AG04449 (cell line): ENCODE measurements at regions not wholly inside any gene's neighbourhood (a gene's known extent, or its start where the extent isn't known, plus 50 kb on each side); places are given as distances from the start of the nearest gene placed in this dataset.

Experiments used
- CTCF ChIA-PET: fragments of 350-600 bp; formaldehyde crosslinking; extraction: SDS; loops from one replicate; lab custom pipeline; 2021; ENCODE audit warnings: antibody characterized with exemption; lab: Yijun Ruan, JAX
- POLR2A ChIA-PET: fragments of 400-600, 350-600 bp; formaldehyde crosslinking; extraction: SDS; loops from one replicate; lab custom pipeline; 2020; ENCODE audit warnings: antibody characterized with exemption, inconsistent platforms; lab: Yijun Ruan, JAX
- DNase-seq: peaks from one replicate; pipeline ENCODE4 v3.0.0-alpha.2; 2010; ENCODE audit warnings: low read depth, low spot score
- H3K4me3 ChIP-seq: 2 replicates; pipeline ENCODE4 v1.5.1; 2011; ENCODE audit warnings: low read depth, mild to moderate bottlenecking, control low read depth, low read length
- TF ChIP-seq, protein P1 (sequence below): IDR thresholded peaks from one replicate; pipeline ENCODE4 v1.5.1; 2011; ENCODE audit warnings: mild to moderate bottlenecking, moderate library complexity, low read length, control low read depth, inconsistent platforms; ENCODE audit not compliant: insufficient read depth; ENCODE audit errors: missing control alignments

DNA sequence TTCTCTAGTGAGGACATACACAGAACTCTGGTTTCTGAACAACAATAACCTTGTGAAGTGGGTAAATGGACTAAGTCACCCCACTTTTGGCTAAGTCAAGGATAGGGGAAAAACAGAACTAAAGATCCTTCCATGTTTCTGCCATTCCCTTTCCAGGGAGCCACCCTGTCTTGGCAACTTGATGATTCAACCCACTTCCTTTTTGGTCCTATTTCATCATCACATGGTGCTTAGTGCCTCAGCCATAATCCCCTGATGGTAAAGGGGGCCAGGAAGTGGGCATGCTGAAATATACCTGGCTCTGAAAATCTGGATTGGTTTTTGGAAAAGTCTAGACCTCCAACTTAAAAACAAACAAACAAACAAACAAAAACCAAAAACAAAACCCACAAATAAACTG lies 206.4 kb upstream of the FOXD3 start:
- no peak for DNase-seq
- TF ChIP-seq, protein P1, sequence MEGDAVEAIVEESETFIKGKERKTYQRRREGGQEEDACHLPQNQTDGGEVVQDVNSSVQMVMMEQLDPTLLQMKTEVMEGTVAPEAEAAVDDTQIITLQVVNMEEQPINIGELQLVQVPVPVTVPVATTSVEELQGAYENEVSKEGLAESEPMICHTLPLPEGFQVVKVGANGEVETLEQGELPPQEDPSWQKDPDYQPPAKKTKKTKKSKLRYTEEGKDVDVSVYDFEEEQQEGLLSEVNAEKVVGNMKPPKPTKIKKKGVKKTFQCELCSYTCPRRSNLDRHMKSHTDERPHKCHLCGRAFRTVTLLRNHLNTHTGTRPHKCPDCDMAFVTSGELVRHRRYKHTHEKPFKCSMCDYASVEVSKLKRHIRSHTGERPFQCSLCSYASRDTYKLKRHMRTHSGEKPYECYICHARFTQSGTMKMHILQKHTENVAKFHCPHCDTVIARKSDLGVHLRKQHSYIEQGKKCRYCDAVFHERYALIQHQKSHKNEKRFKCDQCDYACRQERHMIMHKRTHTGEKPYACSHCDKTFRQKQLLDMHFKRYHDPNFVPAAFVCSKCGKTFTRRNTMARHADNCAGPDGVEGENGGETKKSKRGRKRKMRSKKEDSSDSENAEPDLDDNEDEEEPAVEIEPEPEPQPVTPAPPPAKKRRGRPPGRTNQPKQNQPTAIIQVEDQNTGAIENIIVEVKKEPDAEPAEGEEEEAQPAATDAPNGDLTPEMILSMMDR = no peak
- H3K4me3 ChIP-seq = no peak overlapping the region
- ChIA-PET POLR2A (no interaction called here), CTCF (no interaction called here)

DNA sequence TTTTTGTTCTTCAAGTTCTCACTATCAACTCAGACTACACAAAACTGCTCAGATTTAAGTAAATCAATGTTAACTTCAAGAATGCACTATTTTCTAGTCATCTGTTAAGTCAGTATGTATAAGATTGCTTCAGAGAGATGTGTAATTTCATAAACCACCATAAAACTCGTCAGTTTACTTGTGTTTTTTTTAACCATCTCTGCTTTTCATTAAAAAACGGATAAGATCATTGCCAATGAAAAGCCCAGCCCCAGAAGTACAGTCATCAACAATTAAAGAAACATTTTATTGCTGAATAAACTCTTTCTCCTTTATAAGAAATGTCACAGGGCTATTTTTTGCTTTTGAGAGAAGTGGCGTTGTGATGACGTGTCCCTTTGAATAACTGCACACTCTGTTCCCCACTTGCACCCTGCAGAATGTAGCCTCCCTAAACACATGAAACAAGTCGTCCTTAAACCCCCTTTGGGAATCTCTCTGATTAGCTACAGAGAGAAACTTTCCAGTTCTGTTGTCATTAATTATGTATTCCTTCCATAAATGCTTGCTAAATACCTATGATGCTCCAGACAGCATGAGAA lies 202.7 kb upstream of the FOXD3 start:
- CTCF ChIA-PET = no interaction called here
- TF ChIP-seq, protein P1 = no peak
- H3K4me3 ChIP-seq = no peak overlapping the region
- DNase-seq = no peak
- POLR2A ChIA-PET = no interaction called here

DNA sequence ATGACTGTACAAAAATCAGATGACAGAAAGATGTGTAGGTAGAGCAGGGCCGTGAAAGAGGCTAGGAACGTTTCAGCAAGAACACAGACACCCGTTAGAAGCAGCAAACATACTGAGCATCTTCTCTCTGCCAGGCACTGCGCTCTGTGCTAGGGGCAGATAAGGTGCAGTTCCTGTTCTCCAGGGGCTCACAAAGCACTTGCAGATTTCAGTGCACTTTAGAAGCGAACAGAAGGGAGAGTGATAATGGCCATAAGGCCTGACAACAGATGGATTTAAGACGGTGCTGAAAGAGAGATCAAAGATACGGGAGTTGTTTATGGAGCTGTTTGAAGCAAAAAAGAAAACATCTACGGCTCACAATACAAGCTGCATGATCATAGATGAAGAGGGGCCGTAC lies 200.3 kb upstream of the FOXD3 start:
- TF ChIP-seq, protein P1 = no peak
- ChIA-PET POLR2A (no interaction called here), CTCF (no interaction called here)
- no peak for DNase-seq
- H3K4me3 ChIP-seq = no peak overlapping the region

DNA sequence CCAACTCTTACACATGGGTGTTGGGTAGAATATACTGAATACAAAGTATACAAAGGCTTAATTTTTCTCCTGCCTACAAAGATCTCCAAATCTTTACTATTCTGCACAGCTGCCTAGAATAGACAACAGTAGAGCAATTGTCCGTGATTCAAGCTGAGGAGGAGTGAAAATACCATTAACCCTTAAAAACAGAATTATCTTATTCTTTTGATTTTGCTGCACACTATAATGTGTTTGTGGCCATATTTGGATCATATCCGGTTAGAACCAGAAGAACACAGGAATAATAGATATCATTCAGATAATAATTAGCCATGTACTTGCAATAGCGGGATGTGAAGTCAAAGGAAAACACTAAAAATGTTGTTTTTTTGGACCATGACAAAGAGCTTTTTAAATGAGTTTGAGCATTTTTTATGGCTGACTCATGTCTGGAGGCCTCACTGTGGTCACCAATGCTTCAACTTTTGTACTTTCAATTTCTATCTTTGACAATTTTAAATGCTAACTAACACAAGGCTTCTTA lies 197.6 kb upstream of the FOXD3 start:
- ChIA-PET POLR2A (no interaction called here), CTCF (interaction anchor here (1.7 kb wide), 1 partner anchor 24 kb away, joined by 4 read pairs; no protein-coding TSS in a partner anchor)
- peak; percentile 63 for DNase-seq
- H3K4me3 ChIP-seq = no peak overlapping the region; the same call in 1 of the 2 replicates
- TF ChIP-seq, protein P1 = no peak

DNA sequence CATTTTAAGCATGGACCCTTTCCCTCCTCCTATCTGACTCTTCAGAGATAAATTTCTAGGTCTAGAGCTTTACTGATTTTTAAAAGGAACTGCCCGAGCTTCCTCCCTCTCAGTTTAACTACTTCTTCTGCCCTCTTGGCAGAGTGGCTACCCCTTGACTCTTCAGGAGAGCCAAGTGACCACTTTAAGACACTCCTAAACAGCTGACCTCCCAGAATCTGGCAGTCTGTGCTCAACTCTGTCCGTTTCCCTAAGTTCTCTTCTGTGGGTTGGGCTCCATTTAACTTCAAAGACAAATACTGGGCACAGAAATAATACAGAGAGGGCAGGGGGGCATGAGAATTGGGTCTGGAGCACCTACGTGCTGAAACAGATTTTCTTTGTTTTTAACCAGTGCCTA lies 196.3 kb upstream of the FOXD3 start:
- CTCF ChIA-PET = interaction anchor here (1.7 kb wide), 1 partner anchor 23 kb away, joined by 4 read pairs; no protein-coding TSS in a partner anchor
- TF ChIP-seq, protein P1 = no peak
- POLR2A ChIA-PET = no interaction called here
- DNase-seq = no peak
- no peak overlapping the region for H3K4me3 ChIP-seq

DNA sequence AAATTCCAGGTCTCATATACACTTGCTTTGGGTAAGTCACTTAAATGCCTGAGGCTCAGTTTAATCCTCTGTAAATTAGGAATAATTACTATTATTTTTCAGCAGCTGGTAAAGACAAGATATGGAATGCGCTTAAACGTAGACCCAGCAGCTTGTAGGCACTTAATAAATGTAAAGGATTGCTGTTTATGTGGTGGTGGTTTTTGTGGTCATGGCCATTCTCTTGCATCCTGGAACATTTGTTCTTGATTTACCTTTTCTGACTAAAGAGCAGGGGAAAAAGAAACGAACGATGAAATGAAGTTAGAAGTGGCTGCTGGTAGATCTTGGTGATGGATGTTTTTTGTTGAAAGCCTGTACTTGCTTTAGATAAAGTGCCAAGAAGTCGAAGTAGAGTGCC lies 195.0 kb upstream of the FOXD3 start:
- no peak for DNase-seq
- CTCF ChIA-PET = no interaction called here
- TF ChIP-seq, protein P1 = no peak
- POLR2A ChIA-PET = no interaction called here
- H3K4me3 ChIP-seq = no peak overlapping the region
